NCI-H2196 treated with DMSO at 0.1 percent for 48 hours (cell line): ENCODE measurements at regions not wholly inside any gene's neighbourhood (a gene's known extent, or its start where the extent isn't known, plus 50 kb on each side); places are given as distances from the start of the nearest gene placed in this dataset.

ENCODE experiments used
- DNase-seq: peaks from one replicate; lab custom pipeline; 2025; ENCODE audit not compliant: unreplicated experiment; lab: John Stamatoyannopoulos, UW

GRCh38 chr4:30837131-30837539, 117.0 kb downstream of the PCDH7 start:
- DNase-seq = peak; percentile 6

- no peak for DNase-seq
Observed at GRCh38 chr4:30837861-30838260, 117.7 kb downstream of the PCDH7 start.

GRCh38 chr4:30838331-30838730, 118.2 kb downstream of the PCDH7 start:
- DNase-seq = no peak

GRCh38 chr4:30839583-30840520, 119.7 kb downstream of the PCDH7 start:
- peak; percentile 41 for DNase-seq

- DNase-seq = no peak
Observed at GRCh38 chr4:30840571-30840970, 120.4 kb downstream of the PCDH7 start.

- DNase-seq = no peak
Observed at GRCh38 chr4:30842142-30842541, 122.0 kb downstream of the PCDH7 start.

GRCh38 chr4:30842689-30843088, 122.5 kb downstream of the PCDH7 start:
- no peak for DNase-seq

GRCh38 chr4:30844861-30845582, 124.9 kb downstream of the PCDH7 start:
- DNase-seq = no peak

- no peak for DNase-seq
Observed at GRCh38 chr4:30847167-30847566, 127.0 kb downstream of the PCDH7 start.

- no peak for DNase-seq
Observed at GRCh38 chr4:30847958-30848357, 127.8 kb downstream of the PCDH7 start.

GRCh38 chr4:30854531-30854930, 134.4 kb downstream of the PCDH7 start:
- no peak for DNase-seq

- DNase-seq = no peak
Observed at GRCh38 chr4:30855232-30855631, 135.1 kb downstream of the PCDH7 start.

- DNase-seq = no peak
Observed at GRCh38 chr4:30856795-30857564, 136.8 kb downstream of the PCDH7 start.

GRCh38 chr4:30860978-30861377, 140.8 kb downstream of the PCDH7 start:
- no peak for DNase-seq

- no peak for DNase-seq
Observed at GRCh38 chr4:30862196-30862595, 142.0 kb downstream of the PCDH7 start.

GRCh38 chr4:30863021-30863420, 142.9 kb downstream of the PCDH7 start:
- DNase-seq = no peak

- DNase-seq = no peak
Observed at GRCh38 chr4:30865691-30866090, 145.5 kb downstream of the PCDH7 start.

- no peak for DNase-seq
Observed at GRCh38 chr4:30866346-30866745, 146.2 kb downstream of the PCDH7 start.

- no peak for DNase-seq
Observed at GRCh38 chr4:30866907-30867306, 146.7 kb downstream of the PCDH7 start.

GRCh38 chr4:30867427-30867826, 147.3 kb downstream of the PCDH7 start:
- no peak for DNase-seq

GRCh38 chr4:30868111-30868895, 148.1 kb downstream of the PCDH7 start:
- no peak for DNase-seq
